D721Med (cell line): ENCODE measurements at regions not wholly inside any gene's neighbourhood (a gene's known extent, or its start where the extent isn't known, plus 50 kb on each side); places are given as distances from the start of the nearest gene placed in this dataset.

Experiments
- DNase-seq: peaks from one replicate; pipeline ENCODE4 v3.0.0; 2011; ENCODE audit warnings: low spot score; ENCODE audit not compliant: insufficient read length
- FAIRE-seq: peaks from 2 replicates; lab custom pipeline; 2011; peaks lifted over from hg19 to GRCh38; lab: Jason Lieb, UNC
- CTCF ChIP-seq: IDR thresholded peaks from 2 replicates; pipeline ENCODE4 v1.5.1; 2012; ENCODE audit warnings: mild to moderate bottlenecking, control low read depth; ENCODE audit not compliant: insufficient read depth; ENCODE audit errors: missing control alignments

- FAIRE-seq = no peak
- TF ChIP-seq CTCF = no peak
- DNase-seq = no peak
Observed at GRCh38 chr15:93176065-93176464, 87.1 kb upstream of the RGMA start.

DNA sequence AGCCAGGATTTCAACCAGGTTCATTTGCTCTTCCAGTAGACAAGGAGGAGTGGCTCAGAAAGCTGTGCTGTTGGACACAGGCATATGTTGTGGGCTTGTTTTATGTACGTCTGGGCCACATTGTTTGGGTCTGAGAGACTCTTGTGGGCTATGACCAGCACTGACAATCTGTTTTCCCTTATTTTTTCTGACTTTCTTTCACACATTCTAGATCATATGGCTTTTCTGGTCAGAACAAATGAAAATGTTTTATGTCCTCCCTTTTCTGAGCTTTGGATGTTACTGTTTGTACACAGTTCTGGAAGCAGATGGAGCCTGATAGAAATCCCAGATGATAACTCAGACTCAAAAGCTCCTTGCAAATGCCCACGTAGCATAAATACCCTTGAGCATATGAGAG, 85.8 kb upstream of the RGMA start:
- DNase-seq (no peak), FAIRE-seq (no peak)
- no peak for TF ChIP-seq CTCF

DNA sequence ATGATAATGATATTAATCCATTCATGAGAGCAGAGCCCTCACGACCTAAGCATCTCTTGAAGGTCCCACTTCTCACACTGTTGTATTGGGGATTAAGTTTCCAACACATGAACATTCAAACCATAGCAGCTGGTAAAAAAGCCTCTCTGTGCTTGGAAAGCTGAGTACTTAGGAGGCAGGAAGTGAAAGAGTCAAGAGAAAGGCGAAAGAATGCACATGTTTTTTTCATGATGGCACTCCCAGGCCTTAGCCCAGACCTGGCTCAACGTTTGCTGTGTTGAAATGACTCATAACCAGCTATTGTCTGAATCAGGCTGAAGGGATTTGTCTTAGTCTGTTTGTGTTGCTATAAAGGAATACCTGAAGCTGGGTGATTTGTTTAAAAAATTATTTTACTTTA, 84.4 kb upstream of the RGMA start:
- TF ChIP-seq CTCF = no peak
- DNase-seq (no peak), FAIRE-seq (no peak)

GRCh38 chr15:93171476-93171875, 82.5 kb upstream of the RGMA start:
- no peak for FAIRE-seq
- no peak for DNase-seq
- no peak for TF ChIP-seq CTCF

GRCh38 chr15:93170329-93170728, 81.3 kb upstream of the RGMA start:
- FAIRE-seq (no peak), DNase-seq (no peak)
- TF ChIP-seq CTCF = no peak

DNA sequence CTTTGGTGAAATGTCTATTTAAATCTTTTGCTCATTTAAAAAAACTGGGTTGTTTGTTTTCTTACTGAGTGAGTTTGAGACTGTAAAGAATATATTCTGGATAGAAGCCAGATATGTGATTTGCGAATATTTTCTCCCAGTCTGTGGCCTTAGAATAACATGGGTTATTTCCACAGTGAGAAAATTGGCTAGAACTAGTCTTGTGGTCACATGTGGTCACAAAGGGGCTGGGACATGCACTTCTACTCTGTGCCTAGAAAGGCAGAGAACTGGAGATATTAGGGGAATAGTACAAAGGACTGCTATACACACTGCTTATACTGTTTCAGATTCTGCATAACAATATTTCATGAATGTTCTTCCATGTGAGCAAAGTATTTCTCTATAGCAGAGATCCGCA, 79.9 kb upstream of the RGMA start:
- TF ChIP-seq CTCF = no peak
- FAIRE-seq = no peak
- DNase-seq = no peak

DNA sequence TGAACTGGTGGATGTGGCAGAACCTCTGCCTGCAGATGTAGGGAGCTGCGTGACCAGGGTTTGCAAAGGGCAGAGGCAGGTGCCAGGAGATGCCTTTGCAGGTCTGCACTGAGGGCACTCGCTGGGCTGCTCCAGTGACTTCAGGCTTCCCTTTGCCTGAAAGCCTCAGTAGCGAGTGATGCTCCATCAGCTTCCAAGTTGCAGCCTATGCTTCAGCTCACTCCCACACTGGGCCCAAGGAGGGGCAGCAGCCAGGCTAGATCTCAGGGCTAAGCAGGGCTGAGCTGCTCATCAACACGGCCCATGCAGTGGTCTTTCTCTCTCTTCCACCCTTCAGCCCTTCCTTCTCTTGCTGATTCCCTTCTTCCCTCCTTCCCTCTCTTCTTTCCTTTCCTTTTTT, 78.3 kb upstream of the RGMA start:
- TF ChIP-seq CTCF = no peak
- DNase-seq = no peak
- FAIRE-seq = no peak
